Kidney tubule cell (primary cell): ENCODE measurements at regions not wholly inside any gene's neighbourhood (a gene's known extent, or its start where the extent isn't known, plus 50 kb on each side); places are given as distances from the start of the nearest gene placed in this dataset.
"Not testable (repeated sequence)": the region's sequence is repeated elsewhere in the genome, so short reads cannot be mapped to it uniquely, and the experiment has no call there.

Experiments
- DNase-seq: peaks from one replicate; pipeline ENCODE4 v3.0.0-alpha.2; 2018; ENCODE audit warnings: low spot score

DNA sequence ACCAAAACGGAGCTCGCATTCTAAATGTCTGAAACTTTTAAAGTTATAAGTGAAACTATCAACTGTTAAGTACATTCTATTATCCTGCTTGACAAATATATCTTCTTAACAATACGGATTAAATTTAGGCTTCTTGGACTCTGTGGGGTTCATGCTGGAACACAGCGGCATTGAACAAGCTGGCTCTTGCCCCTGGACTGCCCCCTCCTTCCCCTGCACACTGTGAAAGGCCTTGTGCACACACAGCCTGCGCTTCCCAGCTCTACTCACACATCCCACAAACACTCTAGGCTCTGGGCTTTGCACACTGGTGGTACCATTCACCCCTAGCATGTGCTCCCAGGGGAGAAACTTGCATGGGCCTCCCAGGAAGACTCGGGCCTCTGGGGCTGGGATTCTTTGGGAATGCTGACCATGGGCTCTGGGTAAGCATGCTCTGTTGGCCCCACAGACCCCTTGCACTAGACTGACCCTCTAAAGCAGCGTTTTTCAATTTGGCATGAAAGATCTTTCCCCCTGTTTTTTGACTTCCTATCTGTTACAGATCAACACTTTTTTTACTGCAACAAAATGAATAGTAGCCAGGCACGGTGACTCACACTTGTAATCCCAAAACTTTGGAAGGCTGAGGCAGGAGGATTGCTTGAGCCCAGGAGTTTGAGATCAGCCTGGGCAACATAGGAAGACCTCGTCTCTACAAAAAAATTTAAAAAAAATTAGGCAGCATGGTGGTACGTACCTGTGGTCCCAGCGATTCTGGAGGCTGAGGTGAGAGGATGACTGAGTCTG, 96.2 kb upstream of the CPM start:
- DNase-seq: no peak

DNA sequence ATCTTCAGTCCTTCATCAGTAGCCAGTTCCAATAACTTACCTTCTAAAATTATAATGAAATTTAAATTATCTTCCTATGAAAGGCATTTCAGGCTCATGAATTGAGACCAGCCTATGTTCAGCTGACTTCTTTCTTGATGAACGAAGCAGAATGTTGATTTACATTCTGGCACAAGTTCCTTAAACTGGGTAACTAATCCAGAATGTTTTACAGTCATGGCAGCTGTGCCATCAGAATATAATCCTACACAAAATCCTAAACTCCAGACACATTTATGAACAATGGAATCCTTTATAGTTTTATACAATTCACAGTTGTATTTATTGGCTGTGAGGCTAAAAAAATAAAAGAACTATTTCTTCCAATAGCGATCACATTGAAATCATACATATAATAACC, 97.3 kb upstream of the CPM start:
- no peak for DNase-seq

DNA sequence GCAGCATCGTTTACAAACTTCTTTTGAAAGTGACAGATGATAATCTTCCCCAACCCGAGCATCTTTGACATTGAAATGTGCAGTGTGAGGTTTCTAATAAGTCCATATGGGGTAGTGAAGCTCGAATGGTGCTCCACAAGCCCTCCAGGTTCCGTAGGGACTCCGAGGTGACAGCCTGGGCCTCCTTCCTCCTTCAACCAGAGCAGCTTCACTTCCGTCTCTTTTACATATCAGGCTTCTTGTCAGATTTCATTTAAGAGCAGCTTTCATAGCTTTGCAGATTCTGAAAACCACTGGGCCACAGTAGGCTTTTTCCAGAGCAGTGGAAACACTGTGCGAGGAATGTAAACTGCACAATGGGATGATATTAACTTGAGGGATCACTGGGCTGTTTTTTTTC, 103.6 kb upstream of the CPM start:
- DNase-seq: no peak

DNA sequence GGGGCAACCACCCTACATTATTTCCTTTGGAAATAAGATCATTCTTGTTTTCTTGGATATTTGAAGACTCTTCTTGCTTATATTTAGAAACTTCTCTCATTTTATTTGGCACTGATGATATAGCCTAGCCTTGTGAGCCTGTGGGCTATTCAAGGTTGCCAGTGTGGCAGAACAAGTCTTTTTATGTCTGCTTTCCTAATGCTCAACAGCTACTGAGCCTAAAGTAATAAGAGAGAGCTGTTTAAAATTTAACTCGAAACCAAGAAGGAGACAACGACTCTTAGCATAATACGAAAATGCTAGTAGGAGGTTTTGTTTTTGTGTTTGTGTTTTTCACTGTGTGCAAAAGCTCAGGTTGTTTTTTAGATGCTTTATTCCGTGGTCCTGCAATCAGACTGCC, 104.0 kb upstream of the CPM start:
- no peak for DNase-seq

- no peak for DNase-seq
These were observed 106.9 kb upstream of the CPM start for GRCh38 chr12:69039911-69040310.

GRCh38 chr12:69042557-69042956, 109.6 kb upstream of the CPM start:
- no peak for DNase-seq

- peak; percentile 31 for DNase-seq
These were observed 110.0 kb upstream of the CPM start for GRCh38 chr12:69042970-69043369.

GRCh38 chr12:69044887-69045286, 111.9 kb upstream of the CPM start:
- DNase-seq: peak; percentile 58

DNA sequence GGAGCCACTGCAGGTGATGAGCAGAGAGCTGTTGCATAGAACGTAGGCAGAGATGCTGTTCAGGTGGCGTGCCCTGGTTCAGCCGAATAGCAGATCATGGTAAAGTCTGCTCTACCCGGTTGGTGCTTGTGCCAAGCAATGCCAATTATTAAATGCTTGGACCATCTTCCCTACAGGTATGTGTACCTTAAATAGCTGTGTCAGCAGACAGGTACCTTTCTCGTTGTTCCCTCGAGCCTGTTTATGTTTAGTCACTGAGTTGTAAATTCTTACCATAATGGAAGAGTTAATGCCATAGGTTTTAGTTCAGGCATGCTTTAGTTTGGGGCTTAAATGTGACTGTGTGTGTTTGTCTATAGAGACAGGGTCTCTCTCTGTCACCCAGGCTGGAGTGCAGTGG, 112.5 kb upstream of the CPM start:
- no peak for DNase-seq

DNA sequence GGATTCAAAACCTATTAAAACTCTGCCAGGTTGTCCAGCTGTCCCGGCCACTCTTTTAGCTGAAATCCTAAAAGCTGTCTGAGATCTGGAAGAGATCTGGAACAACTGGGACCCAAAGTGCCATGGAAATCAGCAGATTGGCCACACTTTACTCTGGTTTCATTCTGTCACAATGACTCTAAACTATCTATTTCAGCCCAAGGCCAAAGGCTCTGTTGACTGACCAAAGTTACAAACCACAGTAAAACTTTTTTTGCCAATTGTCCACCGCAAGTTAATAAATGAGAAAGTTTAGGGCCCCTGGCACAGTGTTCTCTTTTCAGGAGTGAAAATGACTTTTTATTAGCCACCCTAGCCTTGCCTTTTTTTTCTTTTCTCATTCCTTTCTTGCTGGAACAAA, 113.4 kb upstream of the CPM start:
- DNase-seq: peak; percentile 41

DNA sequence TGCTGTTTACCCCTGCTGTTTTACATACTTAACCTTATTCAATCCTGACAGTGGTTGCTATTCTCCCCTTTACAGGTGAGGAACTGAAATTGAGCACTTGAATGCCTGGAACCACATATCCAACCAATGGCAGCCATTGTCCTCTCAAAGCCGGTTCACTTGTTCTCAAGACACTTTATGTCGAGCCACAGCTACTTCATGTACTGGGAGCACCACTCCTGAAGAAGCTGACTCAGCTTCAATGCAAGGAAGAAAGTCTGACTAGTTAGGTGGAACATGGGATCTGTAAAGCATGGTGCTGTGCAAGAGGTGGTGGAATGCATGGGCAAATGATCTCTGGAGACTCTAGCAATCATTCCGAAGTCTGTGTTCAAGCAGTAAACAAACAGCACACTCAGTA, 113.9 kb upstream of the CPM start:
- DNase-seq: peak; percentile 52

DNA sequence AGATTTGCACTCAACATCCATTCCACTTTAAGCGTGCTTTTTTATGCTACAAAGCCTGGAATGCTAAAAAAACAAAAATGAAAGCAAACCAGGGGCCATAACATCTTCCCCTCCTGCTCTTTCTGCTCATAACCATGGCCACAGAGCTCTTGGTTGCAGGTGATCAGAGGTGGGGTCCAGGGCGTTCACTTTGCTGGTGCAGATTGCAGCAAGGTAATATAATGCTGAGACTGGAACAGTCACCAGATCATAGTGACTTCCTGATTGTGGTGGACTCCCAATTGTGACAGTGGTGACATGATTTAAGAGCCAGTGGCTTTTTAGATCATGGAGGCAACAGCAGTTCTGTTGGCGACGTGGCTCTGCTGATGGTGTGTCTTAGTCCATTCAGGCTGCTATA, 115.0 kb upstream of the CPM start:
- DNase-seq: no peak

- not testable (repeated sequence) for DNase-seq
These were observed 116.9 kb upstream of the CPM start for GRCh38 chr12:69049855-69050254.

- peak; percentile 97 for DNase-seq
These were observed 119.8 kb upstream of the CPM start for GRCh38 chr12:69052613-69053408.

GRCh38 chr12:69054343-69055056, 121.5 kb upstream of the CPM start:
- no peak for DNase-seq

DNA sequence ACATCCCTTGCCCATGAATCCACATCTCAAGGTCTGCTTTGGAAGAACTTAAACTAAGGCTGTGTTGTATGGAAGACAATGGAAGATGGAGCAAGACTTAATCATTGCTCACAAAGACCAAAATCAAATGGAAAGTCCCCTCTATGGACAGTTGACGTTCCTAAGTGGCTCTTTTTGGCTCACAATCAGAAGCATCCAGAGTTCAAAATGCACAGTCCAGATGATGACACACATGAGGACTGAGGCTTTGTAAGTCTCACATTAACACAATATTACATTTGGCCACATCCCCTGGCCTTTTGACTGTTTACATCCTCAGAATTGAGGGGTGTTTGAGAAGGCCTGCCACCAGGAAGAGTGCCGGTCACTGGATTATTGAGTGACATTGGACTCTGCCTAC, 122.3 kb upstream of the CPM start:
- DNase-seq: no peak

- DNase-seq: no peak
These were observed 122.7 kb upstream of the CPM start for GRCh38 chr12:69055706-69056105.

DNA sequence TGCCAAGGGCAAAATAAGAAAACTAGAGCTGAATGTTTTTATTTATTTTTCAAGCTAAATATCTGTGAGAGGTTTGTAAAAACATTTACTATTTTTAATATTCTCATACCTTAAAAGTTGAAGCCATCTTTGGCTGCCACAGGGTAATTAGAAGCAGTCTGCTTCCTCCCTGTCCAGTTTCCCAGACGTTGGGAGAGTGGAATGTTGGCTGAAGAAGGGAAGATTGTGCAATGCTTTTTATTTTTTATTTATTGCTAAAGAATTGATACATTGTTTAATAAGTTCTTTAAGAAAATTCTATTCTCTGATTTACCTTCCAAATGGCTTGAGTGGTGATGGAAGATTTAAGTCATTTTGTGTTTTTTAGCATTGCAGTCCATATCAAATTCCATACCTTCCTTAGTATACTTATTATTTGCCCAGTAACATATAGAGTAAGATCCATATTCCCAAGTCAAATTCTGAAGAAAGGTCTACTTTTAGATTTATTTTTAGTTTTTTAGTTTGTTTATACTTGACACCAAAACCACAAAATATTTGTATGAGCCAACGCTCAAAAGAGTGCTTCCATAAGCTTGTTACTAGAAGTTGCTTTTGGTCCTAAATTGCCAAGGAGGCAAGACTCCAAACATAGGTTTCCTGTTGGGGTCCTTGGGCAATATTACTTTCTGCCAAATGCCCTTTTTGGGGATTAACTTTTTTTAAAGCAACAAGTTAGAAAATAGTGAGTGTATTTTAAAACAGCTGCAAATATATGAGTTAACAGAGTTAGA, 124.0 kb upstream of the CPM start:
- no peak for DNase-seq

- no peak for DNase-seq
These were observed 124.8 kb upstream of the CPM start for GRCh38 chr12:69057742-69058141.

GRCh38 chr12:69059465-69060457, 126.8 kb upstream of the CPM start:
- peak; percentile 94 for DNase-seq

DNA sequence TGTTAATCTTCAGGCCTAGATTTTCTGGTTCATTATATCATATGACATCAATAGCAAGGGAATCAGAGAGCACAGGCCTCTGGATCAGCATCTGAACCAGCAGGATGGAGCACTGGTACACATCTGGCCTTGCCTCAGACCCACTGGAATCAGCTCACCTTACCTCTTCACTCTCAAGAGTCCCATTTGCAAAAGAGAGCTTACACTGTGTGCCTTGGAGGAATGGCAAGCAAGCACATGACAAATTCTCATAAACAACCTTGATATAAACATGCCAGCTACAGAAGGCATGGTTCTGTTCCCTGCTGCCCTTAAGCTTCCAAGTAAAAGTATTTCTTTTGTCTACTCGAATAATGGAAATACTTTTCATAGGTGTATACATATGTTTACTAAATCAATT, 128.6 kb upstream of the CPM start:
- no peak for DNase-seq
